Activated CD4-positive, CD25-positive, alpha-beta regulatory T cell treated with anti-CD3 and anti-CD28 coated beads, Interleukin-2, amount 50 U/mL, for 16 hours (primary cell): ENCODE measurements at regions not wholly inside any gene's neighbourhood (a gene's known extent, or its start where the extent isn't known, plus 50 kb on each side); places are given as distances from the start of the nearest gene placed in this dataset.

Experiments
- DNase-seq: peaks from one replicate; pipeline ENCODE4 v3.0.0-alpha.2; 2020; ENCODE audit warnings: low read depth, low spot score

- no peak for DNase-seq
These were observed 159.9 kb upstream of the CDYL start for GRCh38 chr6:4616311-4616710.

- DNase-seq = no peak
These were observed 160.3 kb upstream of the CDYL start for GRCh38 chr6:4615891-4616290.

GRCh38 chr6:4615231-4615630 lies 161.0 kb upstream of the CDYL start:
- DNase-seq = no peak

- DNase-seq = no peak
These were observed 161.6 kb upstream of the CDYL start for GRCh38 chr6:4614637-4615036.

GRCh38 chr6:4613795-4614194 lies 162.4 kb upstream of the CDYL start:
- DNase-seq = no peak

GRCh38 chr6:4613381-4613780 lies 162.8 kb upstream of the CDYL start:
- no peak for DNase-seq

GRCh38 chr6:4612636-4613171 lies 163.5 kb upstream of the CDYL start:
- DNase-seq = no peak

- DNase-seq = no peak
These were observed 164.6 kb upstream of the CDYL start for GRCh38 chr6:4611429-4612129.

- DNase-seq = no peak
These were observed 165.9 kb upstream of the CDYL start for GRCh38 chr6:4610256-4610655.

GRCh38 chr6:4608361-4609115 lies 167.7 kb upstream of the CDYL start:
- DNase-seq = no peak

- no peak for DNase-seq
These were observed 168.4 kb upstream of the CDYL start for GRCh38 chr6:4607793-4608192.

GRCh38 chr6:4606821-4607704 lies 169.1 kb upstream of the CDYL start:
- no peak for DNase-seq

- DNase-seq = no peak
These were observed 170.2 kb upstream of the CDYL start for GRCh38 chr6:4606016-4606415.

- DNase-seq = no peak
These were observed 172.3 kb upstream of the CDYL start for GRCh38 chr6:4603856-4604369.

GRCh38 chr6:4603291-4603690 lies 172.9 kb upstream of the CDYL start:
- no peak for DNase-seq

- no peak for DNase-seq
These were observed 176.3 kb upstream of the CDYL start for GRCh38 chr6:4599924-4600323.

GRCh38 chr6:4598384-4598995 lies 177.7 kb upstream of the CDYL start:
- no peak for DNase-seq

- no peak for DNase-seq
These were observed 182.3 kb upstream of the CDYL start for GRCh38 chr6:4593951-4594350.

- no peak for DNase-seq
These were observed 184.2 kb upstream of the CDYL start for GRCh38 chr6:4592026-4592425.

- no peak for DNase-seq
These were observed 185.0 kb upstream of the CDYL start for GRCh38 chr6:4591218-4591617.

GRCh38 chr6:4589295-4589694 lies 186.9 kb upstream of the CDYL start:
- no peak for DNase-seq
